NCI-H2227 (cell line): ENCODE measurements at regions not wholly inside any gene's neighbourhood (a gene's known extent, or its start where the extent isn't known, plus 50 kb on each side); places are given as distances from the start of the nearest gene placed in this dataset.

Experiments
- DNase-seq: peaks from one replicate; lab custom pipeline; 2025; ENCODE audit not compliant: unreplicated experiment; lab: John Stamatoyannopoulos, UW

- DNase-seq, result no peak
Measured at GRCh38 chr16:76222087-76222486, 55.1 kb upstream of the CNTNAP4 start.

GRCh38 chr16:76222853-76223252 is 54.3 kb upstream of the CNTNAP4 start:
- no peak for DNase-seq

- DNase-seq, result no peak
Measured at GRCh38 chr16:76226011-76226410, 51.2 kb upstream of the CNTNAP4 start.

- DNase-seq, result no peak
Measured at GRCh38 chr16:76226481-76226880, 50.7 kb upstream of the CNTNAP4 start.
